GM21723 (cell line): ENCODE measurements at regions not wholly inside any gene's neighbourhood (a gene's known extent, or its start where the extent isn't known, plus 50 kb on each side); places are given as distances from the start of the nearest gene placed in this dataset.

Experiments used
- ATAC-seq: cut with Tn5 transposase; IDR thresholded peaks from one replicate; pipeline ENCODE4 v1.9.1; 2021; ENCODE audit warnings: mild to moderate bottlenecking, moderate library complexity; ENCODE audit not compliant: unreplicated experiment

DNA sequence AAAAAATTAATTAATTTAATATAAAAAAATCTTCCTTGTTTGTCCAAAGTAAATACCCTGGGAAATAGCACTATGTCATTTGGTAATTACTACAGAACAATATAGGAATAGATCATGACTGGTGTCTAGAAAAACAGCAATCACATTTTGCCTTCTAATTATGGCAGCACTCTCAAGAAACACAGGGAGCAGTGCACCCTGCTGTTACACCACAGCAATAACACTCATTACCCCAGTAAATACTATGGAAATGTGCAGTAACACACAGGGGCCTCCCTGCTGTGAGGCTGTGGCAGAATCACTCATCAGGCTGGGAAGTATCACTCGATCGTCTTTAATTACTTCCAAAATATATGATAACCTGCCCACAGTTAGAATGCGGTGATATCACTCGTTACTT is 646.0 kb downstream of the TUSC7 start:
- no peak for ATAC-seq

- no peak for ATAC-seq
Measured at GRCh38 chr3:117356091-117356705, 646.6 kb downstream of the TUSC7 start.

DNA sequence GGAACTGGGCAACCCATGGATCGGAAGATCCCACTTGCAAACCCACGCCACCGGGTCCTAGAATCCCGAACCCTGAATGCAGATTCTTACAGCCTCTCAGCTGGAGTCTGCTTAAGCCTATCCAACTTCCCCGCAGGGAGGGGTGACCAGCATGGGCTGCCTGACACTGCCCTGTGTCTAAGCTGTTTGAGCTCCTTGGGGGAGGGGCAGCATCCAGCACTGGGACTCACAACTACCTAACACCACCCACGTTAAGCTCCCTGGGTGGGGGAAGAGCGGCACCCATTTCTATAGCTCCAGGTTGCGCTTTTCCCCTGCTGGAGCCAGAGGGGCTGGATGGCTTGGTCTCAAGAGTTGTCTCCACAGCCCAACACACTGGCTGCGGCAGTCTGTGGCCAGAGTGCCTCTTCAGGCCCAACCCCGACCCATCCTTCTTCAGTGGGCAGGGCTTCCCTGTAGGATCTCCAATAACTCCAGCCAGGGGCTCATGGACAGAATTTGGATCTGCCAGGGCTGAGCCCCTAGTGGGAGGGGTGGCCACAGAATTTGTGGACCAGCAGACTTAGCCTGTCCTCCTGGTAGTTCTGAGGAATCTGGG is 649.2 kb downstream of the TUSC7 start:
- no peak for ATAC-seq

DNA sequence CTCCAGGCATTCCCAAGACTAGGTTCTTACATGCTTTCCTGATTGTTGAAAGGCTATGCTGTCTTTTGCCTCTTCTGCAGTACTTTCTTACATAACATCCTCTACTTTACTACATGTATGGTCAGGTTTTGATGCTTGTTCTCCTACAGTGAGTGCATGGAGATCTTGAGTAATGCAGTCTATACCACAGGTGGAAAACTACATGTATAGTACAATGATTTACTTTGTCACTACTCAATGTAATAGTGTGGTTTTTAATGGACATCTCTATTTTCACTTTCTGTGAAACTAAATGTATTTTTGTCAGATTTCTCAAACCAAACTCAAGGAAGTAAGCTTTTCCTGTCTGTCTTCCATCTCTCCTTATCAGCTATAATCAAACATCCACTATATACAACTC is 657.0 kb downstream of the TUSC7 start:
- ATAC-seq, result no peak

DNA sequence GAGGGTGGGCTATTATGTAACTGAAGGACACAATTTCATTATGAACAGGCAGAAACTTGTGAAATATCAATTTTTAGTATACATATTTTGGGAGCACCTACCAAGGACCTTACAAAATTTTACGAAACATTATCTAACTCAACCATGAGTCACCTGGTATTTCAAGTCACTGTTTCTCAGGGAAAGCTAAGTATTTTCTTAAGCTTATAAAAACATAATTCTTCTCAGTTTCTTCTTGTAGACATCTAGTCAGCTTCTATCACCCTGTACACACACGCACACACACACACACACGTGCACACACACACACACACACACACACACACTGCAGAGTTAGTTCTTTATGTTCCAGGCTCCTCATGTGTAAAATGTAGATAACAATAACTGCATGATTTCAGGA is 658.3 kb downstream of the TUSC7 start:
- ATAC-seq, result no peak

- ATAC-seq, result no peak
Measured at GRCh38 chr3:117380631-117381030, 671.1 kb downstream of the TUSC7 start.

GRCh38 chr3:117393119-117393518 is 683.5 kb downstream of the TUSC7 start:
- ATAC-seq, result no peak

DNA sequence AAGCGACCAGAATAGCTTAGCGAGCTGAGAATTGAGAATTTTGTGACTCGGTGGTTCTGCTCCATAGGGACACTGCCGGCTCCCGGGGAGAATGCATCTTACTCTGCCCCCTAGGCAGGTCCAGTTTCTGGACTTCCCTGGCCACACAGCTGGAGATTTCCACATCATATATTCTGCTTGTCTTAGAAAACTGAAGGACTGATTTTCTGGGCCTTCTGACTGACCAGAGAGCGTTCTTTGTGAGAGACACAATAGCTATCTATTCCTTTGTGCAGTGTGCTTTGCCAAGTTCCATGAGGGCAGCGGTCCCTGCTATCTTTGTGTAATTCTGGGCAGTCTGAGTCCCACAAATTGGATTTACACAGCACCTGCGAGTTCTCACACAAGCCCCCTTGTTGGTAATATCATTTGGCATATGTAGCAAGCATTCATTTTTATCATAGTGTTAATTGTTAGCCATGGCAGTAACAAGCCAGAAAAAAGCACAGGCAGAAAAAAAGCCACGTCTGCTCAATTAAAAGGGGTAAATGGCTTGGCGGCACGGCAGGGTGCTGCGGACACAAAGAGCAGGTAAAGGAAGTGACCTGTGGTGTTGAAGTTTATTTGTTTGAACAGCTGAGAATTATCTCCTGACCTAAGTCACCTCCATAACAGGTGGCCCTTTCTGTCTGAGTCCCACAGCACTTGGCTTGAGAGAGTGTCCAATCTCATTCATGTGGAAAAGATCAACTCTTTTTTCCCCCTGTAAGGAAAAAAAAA is 688.7 kb downstream of the TUSC7 start:
- ATAC-seq, result no peak

DNA sequence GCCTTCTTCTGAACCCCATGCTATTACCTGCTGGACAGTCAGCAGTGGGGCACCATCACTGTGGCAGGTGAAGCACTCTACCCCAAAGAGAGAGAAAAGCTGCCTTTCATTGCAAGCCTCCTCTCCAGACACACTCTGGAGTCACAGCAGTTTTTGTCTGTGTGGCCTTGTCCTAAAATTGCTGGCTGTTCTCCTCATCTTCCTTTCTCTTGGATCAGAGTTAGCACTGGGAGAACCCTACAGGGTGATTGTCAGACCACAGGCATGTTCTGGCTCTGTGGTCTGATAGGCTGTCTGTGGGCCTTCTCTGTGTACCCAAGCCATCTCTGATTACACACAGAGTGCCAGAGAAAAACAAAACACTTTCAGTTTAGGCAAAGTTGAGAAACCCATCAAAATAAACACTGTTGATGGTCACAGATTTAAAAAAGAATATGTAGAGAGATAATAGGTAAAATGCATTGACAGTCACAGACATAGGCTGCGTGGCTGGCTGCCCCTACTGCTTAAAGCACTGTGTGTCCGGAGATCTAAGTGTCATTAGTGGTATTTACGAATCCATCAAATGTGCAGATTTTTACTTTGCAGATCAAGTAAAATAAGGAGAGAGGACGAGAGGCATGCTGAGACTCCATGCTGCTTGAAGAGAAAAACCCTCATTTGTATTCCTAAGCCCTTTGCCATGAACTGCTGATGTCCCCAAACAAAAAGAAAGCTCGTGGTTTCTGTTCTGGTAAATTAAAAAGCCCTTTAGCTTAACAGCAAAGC is 689.9 kb downstream of the TUSC7 start:
- ATAC-seq, result no peak

GRCh38 chr3:117400303-117400702 is 690.7 kb downstream of the TUSC7 start:
- no peak for ATAC-seq

- ATAC-seq, result no peak
Measured at GRCh38 chr3:117404141-117404540, 694.6 kb downstream of the TUSC7 start.

DNA sequence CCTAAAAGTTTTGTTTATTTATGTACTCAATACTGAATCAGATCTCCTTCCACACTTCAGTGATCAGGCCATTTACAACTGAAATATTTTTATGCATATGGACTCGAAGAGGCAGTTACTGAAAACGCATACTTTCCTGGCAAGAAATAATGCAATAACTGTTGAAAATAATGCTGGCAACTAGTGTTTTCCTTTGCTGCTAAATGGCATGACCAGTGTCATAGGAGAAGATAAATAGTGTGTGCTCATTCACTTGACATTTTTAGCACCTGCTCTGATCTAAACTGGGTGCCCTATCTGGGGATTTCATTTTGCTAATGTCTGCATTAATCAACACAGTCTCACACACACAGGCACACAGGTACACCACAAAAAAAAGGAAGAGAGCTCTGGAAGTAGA is 695.2 kb downstream of the TUSC7 start:
- no peak for ATAC-seq

- no peak for ATAC-seq
Measured at GRCh38 chr3:117405359-117405758, 695.8 kb downstream of the TUSC7 start.

- peak; percentile 67 for ATAC-seq
Measured at GRCh38 chr3:117407317-117407716, 697.7 kb downstream of the TUSC7 start.

- no peak for ATAC-seq
Measured at GRCh38 chr3:117408811-117409210, 699.2 kb downstream of the TUSC7 start.

DNA sequence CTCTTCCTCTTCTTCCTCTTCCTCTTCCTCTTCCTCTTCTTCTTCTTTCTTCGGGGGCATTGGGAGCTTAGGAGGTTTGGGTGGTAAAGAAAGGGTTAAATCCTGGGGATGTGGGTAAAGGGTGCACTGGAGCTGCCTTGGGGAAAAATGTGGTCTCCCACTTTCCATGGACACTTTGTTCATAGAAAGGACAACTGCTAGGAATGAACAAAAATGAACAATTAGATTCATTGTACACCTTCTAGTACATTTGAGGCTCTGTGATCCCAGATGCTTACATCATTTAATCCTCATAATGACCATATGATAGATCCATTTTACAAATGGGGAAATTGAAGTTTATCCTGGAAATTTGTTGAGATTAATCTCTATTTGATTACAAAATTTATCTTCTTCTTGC is 699.7 kb downstream of the TUSC7 start:
- no peak for ATAC-seq

DNA sequence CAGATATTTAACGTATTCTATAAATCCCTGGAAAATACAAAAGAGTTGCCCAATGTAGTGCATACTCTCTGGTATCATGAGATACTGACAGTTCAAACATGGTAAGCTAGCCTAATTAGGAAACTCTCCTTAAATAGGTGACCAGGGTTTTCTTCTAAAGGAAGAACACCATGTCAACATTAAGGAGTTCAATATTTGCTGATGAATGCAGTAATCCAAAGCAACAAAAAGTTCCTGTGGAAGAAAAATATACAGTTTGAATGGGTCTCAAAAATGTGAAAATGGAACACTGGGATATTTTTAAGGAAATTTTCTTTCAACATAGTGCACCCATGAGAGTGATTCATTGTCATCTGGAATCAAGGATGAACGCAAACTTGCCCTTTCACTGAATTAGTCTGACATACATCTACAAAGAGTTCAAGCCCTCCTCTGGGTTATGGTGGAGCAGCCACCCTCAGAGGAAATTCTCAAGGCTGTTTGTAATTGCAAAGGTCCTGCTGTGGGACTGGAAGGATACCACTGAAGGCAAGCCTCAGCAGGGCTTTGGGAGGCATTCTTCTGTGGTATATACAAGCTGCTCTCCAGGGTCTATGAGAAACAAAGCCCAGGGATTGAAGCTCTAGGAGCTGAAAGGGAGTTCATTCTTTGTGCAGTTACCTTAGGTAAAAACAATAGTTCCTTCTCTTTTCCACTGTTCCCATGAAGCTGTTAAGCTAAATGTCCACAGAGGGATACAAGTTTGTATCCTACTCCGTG is 700.3 kb downstream of the TUSC7 start:
- no peak for ATAC-seq

DNA sequence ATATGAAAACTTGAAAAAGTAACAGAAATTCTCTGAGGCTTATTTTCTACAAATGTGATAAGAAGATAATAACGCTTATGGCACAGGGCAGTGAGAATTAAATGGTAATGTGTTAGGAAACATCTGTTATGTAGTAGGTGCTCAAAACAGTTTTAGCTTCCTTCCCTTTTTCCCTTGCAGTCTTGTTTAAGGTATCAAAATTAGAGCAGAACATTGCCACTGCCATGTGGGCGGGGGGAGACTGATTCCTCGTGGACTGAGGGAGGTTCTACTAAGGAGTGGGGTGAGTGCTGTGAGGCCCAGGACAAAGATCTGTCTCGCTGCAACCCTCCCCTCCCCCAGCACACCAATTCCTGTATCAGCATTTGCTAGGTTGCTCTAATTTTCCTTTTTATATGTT is 702.4 kb downstream of the TUSC7 start:
- no peak for ATAC-seq

DNA sequence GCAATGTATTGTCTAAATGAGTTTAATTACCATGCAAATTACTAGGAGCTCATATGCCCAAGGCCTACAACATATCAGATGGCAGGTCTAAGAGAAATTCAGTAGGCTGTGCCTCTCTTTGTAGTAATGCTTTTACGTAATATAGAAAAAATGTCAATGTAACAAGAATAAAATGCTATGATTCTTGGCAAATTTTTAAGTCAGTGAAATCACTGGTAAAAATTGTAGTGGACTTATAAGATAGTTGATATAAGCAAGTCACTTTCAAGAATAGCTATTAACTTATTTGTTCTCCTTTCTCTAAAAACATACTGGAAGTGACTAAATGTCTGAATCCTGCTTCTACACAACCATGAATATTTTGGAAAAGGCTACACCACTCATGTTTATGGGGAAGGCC is 707.8 kb downstream of the TUSC7 start:
- no peak for ATAC-seq

GRCh38 chr3:117427081-117427480 is 717.5 kb downstream of the TUSC7 start:
- ATAC-seq, result no peak

DNA sequence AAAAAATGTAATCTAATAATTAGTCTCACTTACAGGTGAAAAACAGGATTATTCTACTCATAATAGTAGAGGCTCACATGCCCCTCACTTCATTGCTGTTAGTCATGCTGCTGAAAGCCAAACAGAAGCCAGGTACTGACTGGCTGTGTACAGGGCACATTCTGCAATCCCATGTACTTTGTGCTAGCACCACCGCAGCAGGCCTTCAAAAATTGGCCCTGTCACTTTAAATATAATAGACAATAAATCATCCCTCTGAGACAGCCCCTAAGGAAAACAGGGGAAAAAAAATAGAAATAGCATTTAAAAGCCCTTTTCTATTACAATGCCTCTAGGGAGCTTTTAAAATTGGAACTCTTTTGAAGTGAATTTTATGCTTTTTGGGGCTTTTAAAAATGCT is 723.8 kb downstream of the TUSC7 start:
- ATAC-seq, result no peak
